ENCODE measurements at regions not wholly inside any gene's neighbourhood (a gene's known extent, or its start where the extent isn't known, plus 50 kb on each side); places are given as distances from the start of the nearest gene placed in this dataset.

DNA sequence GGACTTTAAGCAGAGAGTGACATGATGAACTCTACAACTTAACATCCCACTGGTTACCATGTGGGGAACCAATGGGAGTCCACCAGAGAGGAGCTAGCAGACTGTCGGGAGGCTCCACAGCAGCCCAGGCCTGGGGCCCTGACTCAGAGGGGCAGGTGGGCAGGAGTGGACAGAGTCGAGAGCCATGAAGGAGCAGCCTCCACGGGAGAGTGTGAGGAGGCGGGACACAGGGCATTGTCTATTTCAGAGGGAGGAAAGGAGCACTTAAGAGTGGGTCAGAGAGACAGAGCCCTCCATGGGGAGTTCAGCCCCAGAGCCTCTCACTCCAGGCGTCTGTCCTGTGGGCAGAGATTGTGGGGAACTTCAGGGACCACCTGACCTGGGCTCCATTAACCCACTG, 118.7 kb downstream of the CYP26B1 start:
- in situ Hi-C loops (cut with MboI), result no loop called here
- BruUV-seq (replicated peaks), result no TSS peak
- POLR2A ChIA-PET, result no interaction called here

More for the DNA sequence above, 118.7 kb downstream of the CYP26B1 start:
- 29% methylated on average over 5 of the region's 5 CpGs for WGBS (ENCODE audit: insufficient coverage, insufficient replicate concordance, low lambda C conversion rate, missing lambda C conversion rate)
- Histone ChIP-seq H3K9ac (ENCODE audit: control insufficient read depth, insufficient read depth, low read length) (no peak overlapping the region), H3K4me3 (no peak overlapping the region), H3K4me1 (ENCODE audit: control insufficient read depth, insufficient read depth, low read length) (no peaks in the 10 kb centered on the region), H3K9me3 (replicated peaks; ENCODE audit: control insufficient read depth, insufficient read depth, low read length) (no peaks in the 10 kb centered on the region), H3K36me3 (ENCODE audit: control insufficient read depth in 2 of 2, insufficient read depth in 2 of 2, low read length in 1 of 2) (no peaks in the 10 kb centered on the region), H2AFZ (ENCODE audit: control insufficient read depth, low read depth, low read length) (no peak overlapping the region), H3K4me2 (ENCODE audit: control insufficient read depth, insufficient read depth) (no peak overlapping the region), H4K20me1 (ENCODE audit: control insufficient read depth, insufficient read depth) (no peaks in the 10 kb centered on the region), H3K27me3 (replicated peaks in 1 of 2; ENCODE audit: control insufficient read depth in 2 of 2, insufficient read depth in 2 of 2, low read length in 1 of 2) (peaks cover 0 to 1% of the 10 kb centered on the region in 2 experiments; a peak in 2 of 4 replicates), H3K27ac (ENCODE audit: control insufficient read depth, insufficient read depth) (no peak overlapping the region), H3K79me2 (ENCODE audit: control insufficient read depth, insufficient read depth, low read length) (no peaks in the 10 kb centered on the region)
- ATAC-seq, result no peak
- intact Hi-C loops (cut with micrococcal nuclease; ENCODE audit: unreplicated experiment), result no loop called here
- RAD21 ChIA-PET (ENCODE audit: unreplicated experiment), result no interaction called here
- no peak for DNase-seq (ENCODE audit: low read depth, low spot score)
- FAIRE-seq, result no peak
- TF ChIP-seq SP1 (IDR thresholded peaks at IDR 0.05; ENCODE audit: low read depth, low read length) (no peak), FOS (IDR thresholded peaks at IDR 0.05; ENCODE audit: borderline replicate concordance, extremely low read depth, insufficient read length) (no peak), IRF4 (IDR thresholded peaks at IDR 0.05; ENCODE audit: low read depth, low read length) (no peak), IRF5 (IDR thresholded peaks at IDR 0.05; ENCODE audit: borderline replicate concordance) (no peak), JUND (IDR thresholded peaks at IDR 0.05; ENCODE audit: low read depth, low read length) (no peak), POLR2AphosphoS2 (IDR thresholded peaks at IDR 0.05; ENCODE audit: low read depth, low read length) (no peak), BMI1 (IDR thresholded peaks at IDR 0.05; ENCODE audit: borderline replicate concordance) (no peak), NFYA (IDR thresholded peaks at IDR 0.05; ENCODE audit: borderline replicate concordance, low read depth, low read length) (no peak), ZNF207 (IDR thresholded peaks at IDR 0.05; ENCODE audit: borderline replicate concordance) (no peak), BCL3 (IDR thresholded peaks at IDR 0.05; ENCODE audit: borderline replicate concordance, insufficient read depth, low read depth, low read length, poor library complexity, severe bottlenecking) (no peak), ZBTB33 (IDR thresholded peaks at IDR 0.05) (no peak)
- TF ChIP-seq, protein P1, sequence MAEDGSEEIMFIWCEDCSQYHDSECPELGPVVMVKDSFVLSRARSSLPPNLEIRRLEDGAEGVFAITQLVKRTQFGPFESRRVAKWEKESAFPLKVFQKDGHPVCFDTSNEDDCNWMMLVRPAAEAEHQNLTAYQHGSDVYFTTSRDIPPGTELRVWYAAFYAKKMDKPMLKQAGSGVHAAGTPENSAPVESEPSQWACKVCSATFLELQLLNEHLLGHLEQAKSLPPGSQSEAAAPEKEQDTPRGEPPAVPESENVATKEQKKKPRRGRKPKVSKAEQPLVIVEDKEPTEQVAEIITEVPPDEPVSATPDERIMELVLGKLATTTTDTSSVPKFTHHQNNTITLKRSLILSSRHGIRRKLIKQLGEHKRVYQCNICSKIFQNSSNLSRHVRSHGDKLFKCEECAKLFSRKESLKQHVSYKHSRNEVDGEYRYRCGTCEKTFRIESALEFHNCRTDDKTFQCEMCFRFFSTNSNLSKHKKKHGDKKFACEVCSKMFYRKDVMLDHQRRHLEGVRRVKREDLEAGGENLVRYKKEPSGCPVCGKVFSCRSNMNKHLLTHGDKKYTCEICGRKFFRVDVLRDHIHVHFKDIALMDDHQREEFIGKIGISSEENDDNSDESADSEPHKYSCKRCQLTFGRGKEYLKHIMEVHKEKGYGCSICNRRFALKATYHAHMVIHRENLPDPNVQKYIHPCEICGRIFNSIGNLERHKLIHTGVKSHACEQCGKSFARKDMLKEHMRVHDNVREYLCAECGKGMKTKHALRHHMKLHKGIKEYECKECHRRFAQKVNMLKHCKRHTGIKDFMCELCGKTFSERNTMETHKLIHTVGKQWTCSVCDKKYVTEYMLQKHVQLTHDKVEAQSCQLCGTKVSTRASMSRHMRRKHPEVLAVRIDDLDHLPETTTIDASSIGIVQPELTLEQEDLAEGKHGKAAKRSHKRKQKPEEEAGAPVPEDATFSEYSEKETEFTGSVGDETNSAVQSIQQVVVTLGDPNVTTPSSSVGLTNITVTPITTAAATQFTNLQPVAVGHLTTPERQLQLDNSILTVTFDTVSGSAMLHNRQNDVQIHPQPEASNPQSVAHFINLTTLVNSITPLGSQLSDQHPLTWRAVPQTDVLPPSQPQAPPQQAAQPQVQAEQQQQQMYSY (CRISPR knock-in tag; IDR thresholded peaks at IDR 0.05), result no peak
- TF ChIP-seq, protein P2, sequence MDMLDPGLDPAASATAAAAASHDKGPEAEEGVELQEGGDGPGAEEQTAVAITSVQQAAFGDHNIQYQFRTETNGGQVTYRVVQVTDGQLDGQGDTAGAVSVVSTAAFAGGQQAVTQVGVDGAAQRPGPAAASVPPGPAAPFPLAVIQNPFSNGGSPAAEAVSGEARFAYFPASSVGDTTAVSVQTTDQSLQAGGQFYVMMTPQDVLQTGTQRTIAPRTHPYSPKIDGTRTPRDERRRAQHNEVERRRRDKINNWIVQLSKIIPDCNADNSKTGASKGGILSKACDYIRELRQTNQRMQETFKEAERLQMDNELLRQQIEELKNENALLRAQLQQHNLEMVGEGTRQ (IDR thresholded peaks at IDR 0.05; ENCODE audit: borderline replicate concordance, low read depth, low read length), result no peak
- CTCF ChIA-PET, result no interaction called here
- SMC1A ChIA-PET (ENCODE audit: uncharacterized antibody, unreplicated experiment), result no interaction called here

All from GM12878 (cell line).